ENCODE measurements at regions not wholly inside any gene's neighbourhood (a gene's known extent, or its start where the extent isn't known, plus 50 kb on each side); places are given as distances from the start of the nearest gene placed in this dataset.

GRCh38 chr9:73838871-73839270 lies 658.3 kb upstream of the RORB start:
- no peak overlapping the region for H3K4me3 ChIP-seq (ENCODE audit: low read length)
- ATAC-seq (no peak), DNase-seq (no peak)
- intact Hi-C loops (cut with DNase I), result no loop called here
- H3K9me3 ChIP-seq (ENCODE audit: control insufficient read depth, low read length), result no peaks in the 10 kb centered on the region
- no peaks in the 10 kb centered on the region for H3K4me1 ChIP-seq (ENCODE audit: control insufficient read depth, insufficient read depth, low read length)
- no peaks in the 10 kb centered on the region for H3K27me3 ChIP-seq (ENCODE audit: control insufficient read depth, insufficient read depth)
- H3K27ac ChIP-seq (ENCODE audit: low read length), result no peak overlapping the region

DNA sequence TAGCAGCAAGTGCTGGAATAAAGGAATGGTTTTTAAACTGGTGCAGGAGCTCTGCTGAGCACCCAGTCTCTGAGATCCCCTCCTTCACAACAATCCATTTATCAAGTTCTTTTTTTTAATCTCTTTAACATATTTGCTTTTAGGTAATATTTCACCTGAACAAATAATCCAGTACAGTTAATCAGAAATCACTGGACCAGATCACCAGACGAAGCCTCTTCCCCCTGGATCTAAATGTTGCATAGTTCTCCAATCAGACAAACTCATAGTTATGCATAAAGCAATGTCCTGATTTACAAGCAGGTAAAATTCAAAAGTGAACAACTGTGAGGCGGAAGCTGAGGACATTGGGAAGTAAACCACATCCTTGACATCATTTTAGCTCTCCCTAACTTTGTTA lies 657.7 kb upstream of the RORB start:
- no peak for DNase-seq
- H3K4me1 ChIP-seq (ENCODE audit: control insufficient read depth, insufficient read depth, low read length), result no peaks in the 10 kb centered on the region
- intact Hi-C loops (cut with DNase I), result no loop called here
- ATAC-seq, result no peak
- no peak overlapping the region for H3K4me3 ChIP-seq (ENCODE audit: low read length)
- H3K27ac ChIP-seq (ENCODE audit: low read length), result no peak overlapping the region
- 84% methylated on average over 2 of the region's 2 CpGs for WGBS
- H3K27me3 ChIP-seq (ENCODE audit: control insufficient read depth, insufficient read depth), result no peaks in the 10 kb centered on the region
- no peaks in the 10 kb centered on the region for H3K9me3 ChIP-seq (ENCODE audit: control insufficient read depth, low read length)

- Histone ChIP-seq H3K4me1 (ENCODE audit: control insufficient read depth, insufficient read depth, low read length) (no peaks in the 10 kb centered on the region), H3K4me3 (ENCODE audit: low read length) (no peak overlapping the region), H3K9me3 (ENCODE audit: control insufficient read depth, low read length) (no peaks in the 10 kb centered on the region), H3K27ac (ENCODE audit: low read length) (no peak overlapping the region), H3K27me3 (ENCODE audit: control insufficient read depth, insufficient read depth) (no peaks in the 10 kb centered on the region)
- DNase-seq (no peak), ATAC-seq (no peak)
- WGBS, result 66% methylated on average over 4 of the region's 4 CpGs
- intact Hi-C loops (cut with DNase I), result no loop called here
Observed at GRCh38 chr9:73841018-73841417, 656.1 kb upstream of the RORB start.

- no peak for DNase-seq
- no peaks in the 10 kb centered on the region for H3K4me1 ChIP-seq (ENCODE audit: control insufficient read depth, insufficient read depth, low read length)
- no peak overlapping the region for H3K27ac ChIP-seq (ENCODE audit: low read length)
- no peaks in the 10 kb centered on the region for H3K9me3 ChIP-seq (ENCODE audit: control insufficient read depth, low read length)
- no peak overlapping the region for H3K4me3 ChIP-seq (ENCODE audit: low read length)
- 80% methylated on average over 4 of the region's 4 CpGs for WGBS
- intact Hi-C loops (cut with DNase I), result no loop called here
- no peaks in the 10 kb centered on the region for H3K27me3 ChIP-seq (ENCODE audit: control insufficient read depth, insufficient read depth)
- ATAC-seq, result no peak
Observed at GRCh38 chr9:73844135-73844534, 653.0 kb upstream of the RORB start.

- intact Hi-C loops (cut with DNase I), result no loop called here
- WGBS, result 89% methylated on average over 2 of the region's 2 CpGs
- DNase-seq (no peak), ATAC-seq (no peak)
- Histone ChIP-seq H3K27ac (ENCODE audit: low read length) (no peak overlapping the region), H3K4me3 (ENCODE audit: low read length) (no peak overlapping the region), H3K4me1 (ENCODE audit: control insufficient read depth, insufficient read depth, low read length) (no peaks in the 10 kb centered on the region), H3K27me3 (ENCODE audit: control insufficient read depth, insufficient read depth) (no peaks in the 10 kb centered on the region), H3K9me3 (ENCODE audit: control insufficient read depth, low read length) (no peaks in the 10 kb centered on the region)
Observed at GRCh38 chr9:73845539-73845938, 651.6 kb upstream of the RORB start.

- no peak for DNase-seq
- no peaks in the 10 kb centered on the region for H3K9me3 ChIP-seq (ENCODE audit: control insufficient read depth, low read length)
- H3K4me3 ChIP-seq (ENCODE audit: low read length), result no peak overlapping the region
- H3K27me3 ChIP-seq (ENCODE audit: control insufficient read depth, insufficient read depth), result no peaks in the 10 kb centered on the region
- intact Hi-C loops (cut with DNase I), result no loop called here
- H3K4me1 ChIP-seq (ENCODE audit: control insufficient read depth, insufficient read depth, low read length), result no peaks in the 10 kb centered on the region
- H3K27ac ChIP-seq (ENCODE audit: low read length), result no peak overlapping the region
- 72% methylated on average over 7 of the region's 7 CpGs for WGBS
- ATAC-seq, result no peak
Observed at GRCh38 chr9:73845954-73846690, 651.0 kb upstream of the RORB start.

- no peaks in the 10 kb centered on the region for H3K27me3 ChIP-seq (ENCODE audit: control insufficient read depth, insufficient read depth)
Observed at GRCh38 chr9:73847536-73847935, 649.6 kb upstream of the RORB start.

GRCh38 chr9:73853549-73853948 lies 643.6 kb upstream of the RORB start:
- no peak for ATAC-seq
- Histone ChIP-seq H3K27me3 (ENCODE audit: control insufficient read depth, insufficient read depth) (no peaks in the 10 kb centered on the region), H3K27ac (ENCODE audit: low read length) (no peak overlapping the region), H3K9me3 (ENCODE audit: control insufficient read depth, low read length) (no peaks in the 10 kb centered on the region), H3K4me3 (ENCODE audit: low read length) (no peak overlapping the region), H3K4me1 (ENCODE audit: control insufficient read depth, insufficient read depth, low read length) (no peaks in the 10 kb centered on the region)
- no peak for DNase-seq
- 54% methylated on average over 3 of the region's 3 CpGs for WGBS
- intact Hi-C loops (cut with DNase I), result no loop called here

More at GRCh38 chr9:73847536-73847935, 649.6 kb upstream of the RORB start:
- DNase-seq (no peak), ATAC-seq (no peak)
- H3K27ac ChIP-seq (ENCODE audit: low read length), result no peak overlapping the region
- WGBS, result 36% methylated on average over 3 of the region's 3 CpGs
- no peaks in the 10 kb centered on the region for H3K4me1 ChIP-seq (ENCODE audit: control insufficient read depth, insufficient read depth, low read length)
- intact Hi-C loops (cut with DNase I), result no loop called here
- no peaks in the 10 kb centered on the region for H3K9me3 ChIP-seq (ENCODE audit: control insufficient read depth, low read length)
- no peak overlapping the region for H3K4me3 ChIP-seq (ENCODE audit: low read length)

- DNase-seq (no peak), ATAC-seq (no peak)
- H3K27me3 ChIP-seq (ENCODE audit: control insufficient read depth, insufficient read depth), result no peaks in the 10 kb centered on the region
- no peak overlapping the region for H3K4me3 ChIP-seq (ENCODE audit: low read length)
- H3K4me1 ChIP-seq (ENCODE audit: control insufficient read depth, insufficient read depth, low read length), result no peaks in the 10 kb centered on the region
- no peak overlapping the region for H3K27ac ChIP-seq (ENCODE audit: low read length)
- intact Hi-C loops (cut with DNase I), result no loop called here
- no peaks in the 10 kb centered on the region for H3K9me3 ChIP-seq (ENCODE audit: control insufficient read depth, low read length)
Observed at GRCh38 chr9:73855206-73855605, 641.9 kb upstream of the RORB start.

GRCh38 chr9:73863924-73864323 lies 633.2 kb upstream of the RORB start:
- no peaks in the 10 kb centered on the region for H3K9me3 ChIP-seq (ENCODE audit: control insufficient read depth, low read length)
- ATAC-seq, result no peak
- no peak overlapping the region for H3K27ac ChIP-seq (ENCODE audit: low read length)
- no peaks in the 10 kb centered on the region for H3K27me3 ChIP-seq (ENCODE audit: control insufficient read depth, insufficient read depth)
- intact Hi-C loops (cut with DNase I), result no loop called here
- H3K4me1 ChIP-seq (ENCODE audit: control insufficient read depth, insufficient read depth, low read length), result no peaks in the 10 kb centered on the region
- no peak for DNase-seq
- H3K4me3 ChIP-seq (ENCODE audit: low read length), result no peak overlapping the region

DNA sequence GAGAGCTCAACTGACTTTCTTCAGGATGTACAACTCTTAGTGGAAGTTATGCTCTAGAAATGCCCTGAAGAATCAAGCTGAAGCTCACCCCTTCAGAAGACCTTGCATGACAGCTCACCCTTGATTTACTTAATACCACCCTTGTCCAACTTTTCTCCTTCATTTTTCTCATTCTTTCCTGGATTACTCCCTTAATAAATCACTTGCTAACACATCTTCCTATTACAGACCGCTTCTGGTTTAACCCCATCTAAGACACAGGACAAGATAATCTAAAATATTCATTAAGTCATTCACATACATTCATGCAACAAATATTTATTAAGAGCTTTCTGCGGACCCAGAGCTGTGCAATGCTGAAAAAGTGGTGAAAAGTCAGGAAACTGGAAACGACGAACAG lies 630.7 kb upstream of the RORB start:
- no peaks in the 10 kb centered on the region for H3K27me3 ChIP-seq (ENCODE audit: control insufficient read depth, insufficient read depth)
- ATAC-seq, result no peak
- WGBS, result 83% methylated on average over 4 of the region's 4 CpGs
- H3K9me3 ChIP-seq (ENCODE audit: control insufficient read depth, low read length), result no peaks in the 10 kb centered on the region
- no peak for DNase-seq
- intact Hi-C loops (cut with DNase I), result no loop called here
- H3K27ac ChIP-seq (ENCODE audit: low read length), result no peak overlapping the region
- H3K4me3 ChIP-seq (ENCODE audit: low read length), result no peak overlapping the region
- H3K4me1 ChIP-seq (ENCODE audit: control insufficient read depth, insufficient read depth, low read length), result no peaks in the 10 kb centered on the region

- ATAC-seq (no peak), DNase-seq (no peak)
- Histone ChIP-seq H3K9me3 (ENCODE audit: control insufficient read depth, low read length) (no peaks in the 10 kb centered on the region), H3K4me3 (ENCODE audit: low read length) (no peak overlapping the region), H3K27me3 (ENCODE audit: control insufficient read depth, insufficient read depth) (no peaks in the 10 kb centered on the region), H3K27ac (ENCODE audit: low read length) (no peak overlapping the region), H3K4me1 (ENCODE audit: control insufficient read depth, insufficient read depth, low read length) (no peaks in the 10 kb centered on the region)
- WGBS, result 25% methylated on average over 3 of the region's 3 CpGs
- intact Hi-C loops (cut with DNase I), result no loop called here
Observed at GRCh38 chr9:73869264-73869663, 627.9 kb upstream of the RORB start.

Measured in right cardiac atrium (tissue), 5 donors.